DOHH2 (cell line): ENCODE measurements at regions not wholly inside any gene's neighbourhood (a gene's known extent, or its start where the extent isn't known, plus 50 kb on each side); places are given as distances from the start of the nearest gene placed in this dataset.

Experiments
- EZH2phosphoT487 ChIP-seq: fragments of 200-600 bp; sonication (generic); IDR thresholded peaks from 2 replicates; pipeline ENCODE4 v1.6.1; 2017; ENCODE audit warnings: borderline replicate concordance, mild to moderate bottlenecking, antibody characterized with exemption, low read length, moderate library complexity, mixed read lengths
- TF ChIP-seq, protein P1 (sequence below): fragments of 200-600 bp; sonication (generic); IDR thresholded peaks from one replicate; pipeline ENCODE4 v1.5.1; 2014; ENCODE audit warnings: antibody characterized with exemption, mild to moderate bottlenecking, low read depth, low read length; ENCODE audit not compliant: poor library complexity, severe bottlenecking

DNA sequence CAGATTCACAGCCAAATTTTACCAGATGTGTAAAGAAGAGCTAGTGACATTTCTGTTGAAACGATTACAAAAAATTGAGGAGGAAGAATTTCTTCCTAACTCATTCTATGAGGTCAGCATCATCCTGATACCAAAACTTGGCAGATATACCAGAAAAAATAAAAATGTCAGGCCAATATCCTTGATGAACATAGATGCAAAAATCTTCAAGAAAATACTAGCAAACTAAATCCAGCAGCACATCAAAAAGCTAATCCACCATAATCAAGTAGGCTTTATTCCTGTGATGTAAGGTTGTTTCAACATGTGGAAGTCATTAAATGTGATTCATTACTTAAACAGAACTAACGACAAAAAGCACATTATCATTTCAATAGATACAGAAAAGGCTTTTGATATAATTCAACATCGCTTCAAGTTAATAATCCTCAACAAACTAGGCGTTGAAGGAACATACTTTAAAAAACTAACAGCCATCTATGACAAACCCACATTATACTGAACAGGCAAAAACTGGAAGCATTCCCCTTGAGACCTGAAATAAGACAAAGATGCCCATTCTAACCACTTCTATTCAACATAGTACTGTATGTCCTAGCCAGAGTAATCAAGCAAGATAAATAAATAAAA is 807.7 kb upstream of the ZWINT start:
- TF ChIP-seq, protein P1, sequence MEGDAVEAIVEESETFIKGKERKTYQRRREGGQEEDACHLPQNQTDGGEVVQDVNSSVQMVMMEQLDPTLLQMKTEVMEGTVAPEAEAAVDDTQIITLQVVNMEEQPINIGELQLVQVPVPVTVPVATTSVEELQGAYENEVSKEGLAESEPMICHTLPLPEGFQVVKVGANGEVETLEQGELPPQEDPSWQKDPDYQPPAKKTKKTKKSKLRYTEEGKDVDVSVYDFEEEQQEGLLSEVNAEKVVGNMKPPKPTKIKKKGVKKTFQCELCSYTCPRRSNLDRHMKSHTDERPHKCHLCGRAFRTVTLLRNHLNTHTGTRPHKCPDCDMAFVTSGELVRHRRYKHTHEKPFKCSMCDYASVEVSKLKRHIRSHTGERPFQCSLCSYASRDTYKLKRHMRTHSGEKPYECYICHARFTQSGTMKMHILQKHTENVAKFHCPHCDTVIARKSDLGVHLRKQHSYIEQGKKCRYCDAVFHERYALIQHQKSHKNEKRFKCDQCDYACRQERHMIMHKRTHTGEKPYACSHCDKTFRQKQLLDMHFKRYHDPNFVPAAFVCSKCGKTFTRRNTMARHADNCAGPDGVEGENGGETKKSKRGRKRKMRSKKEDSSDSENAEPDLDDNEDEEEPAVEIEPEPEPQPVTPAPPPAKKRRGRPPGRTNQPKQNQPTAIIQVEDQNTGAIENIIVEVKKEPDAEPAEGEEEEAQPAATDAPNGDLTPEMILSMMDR, result no peak
- TF ChIP-seq EZH2phosphoT487, result no peak
